ENCODE measurements at regions not wholly inside any gene's neighbourhood (a gene's known extent, or its start where the extent isn't known, plus 50 kb on each side); places are given as distances from the start of the nearest gene placed in this dataset.

DNA sequence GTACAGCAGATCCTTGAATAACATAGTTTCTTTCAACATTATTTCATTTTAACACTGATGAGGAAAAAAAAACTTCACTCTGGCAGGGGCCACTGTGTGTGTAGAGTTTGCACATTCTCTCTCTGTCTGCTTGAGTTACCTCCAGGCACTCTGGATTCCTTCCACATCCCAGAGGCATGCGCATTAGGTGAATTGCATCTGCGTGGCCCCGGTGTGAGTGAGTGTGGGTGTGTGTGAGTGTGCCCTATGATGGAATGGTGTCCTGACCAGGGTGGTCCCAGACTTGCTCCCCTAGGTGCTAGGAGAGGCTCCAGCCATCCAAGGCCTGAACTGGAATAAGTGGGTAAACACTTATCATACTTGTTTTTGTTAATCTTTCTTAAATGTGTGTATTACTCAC lies 90.6 kb upstream of the LRIG3 start:
- TF ChIP-seq, protein P1, sequence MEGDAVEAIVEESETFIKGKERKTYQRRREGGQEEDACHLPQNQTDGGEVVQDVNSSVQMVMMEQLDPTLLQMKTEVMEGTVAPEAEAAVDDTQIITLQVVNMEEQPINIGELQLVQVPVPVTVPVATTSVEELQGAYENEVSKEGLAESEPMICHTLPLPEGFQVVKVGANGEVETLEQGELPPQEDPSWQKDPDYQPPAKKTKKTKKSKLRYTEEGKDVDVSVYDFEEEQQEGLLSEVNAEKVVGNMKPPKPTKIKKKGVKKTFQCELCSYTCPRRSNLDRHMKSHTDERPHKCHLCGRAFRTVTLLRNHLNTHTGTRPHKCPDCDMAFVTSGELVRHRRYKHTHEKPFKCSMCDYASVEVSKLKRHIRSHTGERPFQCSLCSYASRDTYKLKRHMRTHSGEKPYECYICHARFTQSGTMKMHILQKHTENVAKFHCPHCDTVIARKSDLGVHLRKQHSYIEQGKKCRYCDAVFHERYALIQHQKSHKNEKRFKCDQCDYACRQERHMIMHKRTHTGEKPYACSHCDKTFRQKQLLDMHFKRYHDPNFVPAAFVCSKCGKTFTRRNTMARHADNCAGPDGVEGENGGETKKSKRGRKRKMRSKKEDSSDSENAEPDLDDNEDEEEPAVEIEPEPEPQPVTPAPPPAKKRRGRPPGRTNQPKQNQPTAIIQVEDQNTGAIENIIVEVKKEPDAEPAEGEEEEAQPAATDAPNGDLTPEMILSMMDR (conservative IDR thresholded peaks at IDR 0.05 in 1 of 2, IDR thresholded peaks at IDR 0.05 in 1 of 2; ENCODE audit: extremely low read depth in 1 of 2, insufficient read depth in 1 of 2, low read depth in 1 of 2, low read length in 2 of 2), result no peak
- TF ChIP-seq EZH2 (IDR thresholded peaks at IDR 0.05; ENCODE audit: borderline replicate concordance, low read length), result no peak

Measured in mammary epithelial cell (primary cell).